ENCODE measurements at regions not wholly inside any gene's neighbourhood (a gene's known extent, or its start where the extent isn't known, plus 50 kb on each side); places are given as distances from the start of the nearest gene placed in this dataset.

DNA sequence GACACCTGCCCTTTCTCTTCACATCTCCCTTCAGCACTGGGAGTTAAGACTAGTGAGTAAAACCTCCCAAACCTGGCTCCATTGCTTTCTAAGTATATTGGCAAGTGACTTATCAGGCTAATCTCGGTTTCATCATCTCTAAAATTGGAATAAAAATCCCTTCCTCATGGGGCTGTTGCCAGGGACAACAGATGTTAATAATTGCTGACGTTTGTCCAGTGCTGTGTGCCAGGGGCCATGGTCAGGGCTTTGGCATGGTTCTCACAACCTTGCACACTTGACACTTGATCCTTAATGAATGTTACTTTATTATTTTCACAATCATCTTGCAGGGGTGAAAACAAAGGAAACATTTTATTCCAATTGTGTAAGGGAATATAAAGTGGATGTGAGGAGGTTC lies 1262.0 kb upstream of the WWC1 start:
- 23% methylated on average over 2 of the region's 2 CpGs for WGBS
- Histone ChIP-seq H3K36me3 (ENCODE audit: control insufficient read depth in 4 of 4, insufficient read depth in 3 of 4, low read depth in 1 of 4, low read length in 3 of 4) (no peaks in the 10 kb centered on the region), H3K9me3 (ENCODE audit: control insufficient read depth in 4 of 4, low read length in 3 of 4) (no peaks in the 10 kb centered on the region), H3K4me3 (ENCODE audit: low read depth in 1 of 3, low read length in 3 of 3) (no peak overlapping the region), H3K27ac (ENCODE audit: low read depth in 1 of 2, low read length in 2 of 2) (no peak overlapping the region), H3K27me3 (ENCODE audit: control insufficient read depth in 4 of 4, insufficient read depth in 4 of 4, low read length in 3 of 4) (no peaks in the 10 kb centered on the region), H3K4me1 (ENCODE audit: control insufficient read depth in 4 of 4, insufficient read depth in 4 of 4, low read length in 3 of 4) (no peaks in the 10 kb centered on the region), H3K9ac (ENCODE audit: low read depth in 1 of 2, low read length in 2 of 2) (no peak overlapping the region)
- no peak for DNase-seq (ENCODE audit: low spot score)
- TF ChIP-seq NR2F2 (IDR thresholded peaks at IDR 0.05) (no peak), YY1 (IDR thresholded peaks at IDR 0.05) (no peak), SP1 (IDR thresholded peaks at IDR 0.05) (no peak), RAD21 (IDR thresholded peaks at IDR 0.05) (no peak), EGR1 (IDR thresholded peaks at IDR 0.05; ENCODE audit: low read depth in 2 of 2) (no peak), FOXA2 (IDR thresholded peaks at IDR 0.05) (no peak), TAF1 (conservative IDR thresholded peaks at IDR 0.05) (no peak)
- TF ChIP-seq, protein P1, sequence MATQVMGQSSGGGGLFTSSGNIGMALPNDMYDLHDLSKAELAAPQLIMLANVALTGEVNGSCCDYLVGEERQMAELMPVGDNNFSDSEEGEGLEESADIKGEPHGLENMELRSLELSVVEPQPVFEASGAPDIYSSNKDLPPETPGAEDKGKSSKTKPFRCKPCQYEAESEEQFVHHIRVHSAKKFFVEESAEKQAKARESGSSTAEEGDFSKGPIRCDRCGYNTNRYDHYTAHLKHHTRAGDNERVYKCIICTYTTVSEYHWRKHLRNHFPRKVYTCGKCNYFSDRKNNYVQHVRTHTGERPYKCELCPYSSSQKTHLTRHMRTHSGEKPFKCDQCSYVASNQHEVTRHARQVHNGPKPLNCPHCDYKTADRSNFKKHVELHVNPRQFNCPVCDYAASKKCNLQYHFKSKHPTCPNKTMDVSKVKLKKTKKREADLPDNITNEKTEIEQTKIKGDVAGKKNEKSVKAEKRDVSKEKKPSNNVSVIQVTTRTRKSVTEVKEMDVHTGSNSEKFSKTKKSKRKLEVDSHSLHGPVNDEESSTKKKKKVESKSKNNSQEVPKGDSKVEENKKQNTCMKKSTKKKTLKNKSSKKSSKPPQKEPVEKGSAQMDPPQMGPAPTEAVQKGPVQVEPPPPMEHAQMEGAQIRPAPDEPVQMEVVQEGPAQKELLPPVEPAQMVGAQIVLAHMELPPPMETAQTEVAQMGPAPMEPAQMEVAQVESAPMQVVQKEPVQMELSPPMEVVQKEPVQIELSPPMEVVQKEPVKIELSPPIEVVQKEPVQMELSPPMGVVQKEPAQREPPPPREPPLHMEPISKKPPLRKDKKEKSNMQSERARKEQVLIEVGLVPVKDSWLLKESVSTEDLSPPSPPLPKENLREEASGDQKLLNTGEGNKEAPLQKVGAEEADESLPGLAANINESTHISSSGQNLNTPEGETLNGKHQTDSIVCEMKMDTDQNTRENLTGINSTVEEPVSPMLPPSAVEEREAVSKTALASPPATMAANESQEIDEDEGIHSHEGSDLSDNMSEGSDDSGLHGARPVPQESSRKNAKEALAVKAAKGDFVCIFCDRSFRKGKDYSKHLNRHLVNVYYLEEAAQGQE (IDR thresholded peaks at IDR 0.05) = no peak
- TF ChIP-seq, protein P2, sequence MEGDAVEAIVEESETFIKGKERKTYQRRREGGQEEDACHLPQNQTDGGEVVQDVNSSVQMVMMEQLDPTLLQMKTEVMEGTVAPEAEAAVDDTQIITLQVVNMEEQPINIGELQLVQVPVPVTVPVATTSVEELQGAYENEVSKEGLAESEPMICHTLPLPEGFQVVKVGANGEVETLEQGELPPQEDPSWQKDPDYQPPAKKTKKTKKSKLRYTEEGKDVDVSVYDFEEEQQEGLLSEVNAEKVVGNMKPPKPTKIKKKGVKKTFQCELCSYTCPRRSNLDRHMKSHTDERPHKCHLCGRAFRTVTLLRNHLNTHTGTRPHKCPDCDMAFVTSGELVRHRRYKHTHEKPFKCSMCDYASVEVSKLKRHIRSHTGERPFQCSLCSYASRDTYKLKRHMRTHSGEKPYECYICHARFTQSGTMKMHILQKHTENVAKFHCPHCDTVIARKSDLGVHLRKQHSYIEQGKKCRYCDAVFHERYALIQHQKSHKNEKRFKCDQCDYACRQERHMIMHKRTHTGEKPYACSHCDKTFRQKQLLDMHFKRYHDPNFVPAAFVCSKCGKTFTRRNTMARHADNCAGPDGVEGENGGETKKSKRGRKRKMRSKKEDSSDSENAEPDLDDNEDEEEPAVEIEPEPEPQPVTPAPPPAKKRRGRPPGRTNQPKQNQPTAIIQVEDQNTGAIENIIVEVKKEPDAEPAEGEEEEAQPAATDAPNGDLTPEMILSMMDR (IDR thresholded peaks at IDR 0.05; ENCODE audit: low read depth, low read length, missing input control) = no peak

DNA sequence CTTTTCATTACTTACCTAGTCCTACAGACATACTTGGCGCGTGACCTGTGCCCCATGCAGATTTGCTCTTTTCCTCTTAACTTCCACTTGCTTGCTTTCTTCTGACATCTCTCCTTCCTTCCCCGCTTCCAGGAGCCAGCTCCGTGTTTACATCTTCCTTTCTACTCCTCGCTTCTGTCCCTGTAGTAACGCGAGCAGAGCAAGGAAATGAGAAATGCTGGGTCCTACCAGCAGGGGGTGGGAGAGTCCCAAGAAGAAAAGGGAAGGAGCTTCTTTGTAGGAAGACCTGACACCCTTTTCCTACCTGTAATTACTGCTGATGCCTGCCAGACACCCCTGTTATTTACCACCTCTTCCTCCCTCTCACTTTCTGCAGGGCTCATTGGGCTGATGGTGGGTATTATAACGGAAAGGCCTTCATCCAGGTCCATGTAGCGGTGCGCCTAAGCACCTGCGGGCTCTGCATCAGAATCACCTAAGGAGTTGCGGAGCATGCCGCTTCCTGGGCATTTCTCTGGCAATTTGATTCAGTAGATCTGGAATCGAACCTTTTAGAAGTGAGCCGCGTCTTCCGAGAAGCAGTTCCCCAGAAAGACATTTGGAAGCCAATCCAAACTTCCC lies 1260.8 kb upstream of the WWC1 start:
- H3K36me3 ChIP-seq (ENCODE audit: control insufficient read depth in 4 of 4, insufficient read depth in 3 of 4, low read depth in 1 of 4, low read length in 3 of 4) = no peaks in the 10 kb centered on the region
- H3K27me3 ChIP-seq (ENCODE audit: control insufficient read depth in 4 of 4, insufficient read depth in 4 of 4, low read length in 3 of 4) = no peaks in the 10 kb centered on the region
- peak; percentile 34 for DNase-seq (ENCODE audit: low spot score)
- WGBS = 71% methylated on average over 17 of the region's 17 CpGs
- H3K9me3 ChIP-seq (ENCODE audit: control insufficient read depth in 4 of 4, low read length in 3 of 4) = no peaks in the 10 kb centered on the region
- H3K9ac ChIP-seq (ENCODE audit: low read depth in 1 of 2, low read length in 2 of 2) = no peak overlapping the region
- no peaks in the 10 kb centered on the region for H3K4me1 ChIP-seq (ENCODE audit: control insufficient read depth in 4 of 4, insufficient read depth in 4 of 4, low read length in 3 of 4)
- H3K27ac ChIP-seq (ENCODE audit: low read depth in 1 of 2, low read length in 2 of 2) = no peak overlapping the region
- TF ChIP-seq, protein P2 (IDR thresholded peaks at IDR 0.05; ENCODE audit: low read depth, low read length, missing input control) = peak; percentile 8
- TF ChIP-seq FOXA2 (IDR thresholded peaks at IDR 0.05) = no peak
- TF ChIP-seq, protein P3, sequence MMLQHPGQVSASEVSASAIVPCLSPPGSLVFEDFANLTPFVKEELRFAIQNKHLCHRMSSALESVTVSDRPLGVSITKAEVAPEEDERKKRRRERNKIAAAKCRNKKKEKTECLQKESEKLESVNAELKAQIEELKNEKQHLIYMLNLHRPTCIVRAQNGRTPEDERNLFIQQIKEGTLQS (IDR thresholded peaks at IDR 0.05) = no peak
- peak in 1 of 2 donors; percentile 54 for TF ChIP-seq RAD21 (IDR thresholded peaks at IDR 0.05)
- TF ChIP-seq RXRA (IDR thresholded peaks at IDR 0.05) = no peak
- no peak overlapping the region for H3K4me3 ChIP-seq (ENCODE audit: low read depth in 1 of 3, low read length in 3 of 3)

All from liver (tissue), 8 donors.